Uterus (tissue), 2 donors: ENCODE measurements at regions not wholly inside any gene's neighbourhood (a gene's known extent, or its start where the extent isn't known, plus 50 kb on each side); places are given as distances from the start of the nearest gene placed in this dataset.

Experiments
- CTCF ChIP-seq, 4 experiments: fragments of 200-600 bp in 2 of 4; fragments of 450-650 bp in 2 of 4; sonication (generic) in 2 of 4; IDR thresholded peaks; one replicate each; pipeline ENCODE4 v1.5.1; 2016 to 2019; ENCODE audit warnings: antibody characterized with exemption in 4 of 4, mild to moderate bottlenecking in 2 of 4, moderate library complexity in 1 of 4
- POLR2A ChIP-seq, 2 donors: fragments of 450-650 bp; IDR thresholded peaks; one replicate each; pipeline ENCODE4 v1.6.1; 2016; ENCODE audit warnings: antibody characterized with exemption in 2 of 2, mild to moderate bottlenecking in 1 of 2, moderate library complexity in 1 of 2

GRCh38 chr9:86485359-86485758 is 131.1 kb upstream of the TUT7 start:
- TF ChIP-seq CTCF (IDR thresholded peaks at IDR 0.05) (no peak), POLR2A (IDR thresholded peaks at IDR 0.05) (no peak)
